Skin of body (tissue), 1 donor: ENCODE measurements at regions not wholly inside any gene's neighbourhood (a gene's known extent, or its start where the extent isn't known, plus 50 kb on each side); places are given as distances from the start of the nearest gene placed in this dataset.
"Not testable (repeated sequence)": the region's sequence is repeated elsewhere in the genome, so short reads cannot be mapped to it uniquely, and the experiment has no call there.

Experiments
- DNase-seq: peaks from one replicate; lab custom pipeline; 2025; lab: John Stamatoyannopoulos, UW

DNA sequence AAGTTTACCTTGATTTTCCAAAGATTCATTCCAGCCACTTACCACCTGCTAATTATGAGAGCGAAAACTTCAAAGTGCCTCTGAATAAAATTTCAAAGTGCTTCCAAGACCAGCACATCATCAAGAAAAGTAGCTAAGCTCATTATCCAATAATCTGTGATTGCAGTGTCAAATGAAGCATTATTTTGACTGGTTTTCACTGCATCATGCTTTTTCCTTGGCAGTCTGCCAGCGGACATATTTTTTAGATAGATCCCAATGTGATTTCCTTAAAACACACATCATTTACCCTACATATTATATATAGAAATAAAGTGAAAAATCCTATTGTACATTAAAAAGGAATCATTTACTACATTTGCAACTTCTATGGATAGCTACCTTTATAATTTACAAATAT is 508.6 kb upstream of the FAM174A start:
- DNase-seq, result no peak

DNA sequence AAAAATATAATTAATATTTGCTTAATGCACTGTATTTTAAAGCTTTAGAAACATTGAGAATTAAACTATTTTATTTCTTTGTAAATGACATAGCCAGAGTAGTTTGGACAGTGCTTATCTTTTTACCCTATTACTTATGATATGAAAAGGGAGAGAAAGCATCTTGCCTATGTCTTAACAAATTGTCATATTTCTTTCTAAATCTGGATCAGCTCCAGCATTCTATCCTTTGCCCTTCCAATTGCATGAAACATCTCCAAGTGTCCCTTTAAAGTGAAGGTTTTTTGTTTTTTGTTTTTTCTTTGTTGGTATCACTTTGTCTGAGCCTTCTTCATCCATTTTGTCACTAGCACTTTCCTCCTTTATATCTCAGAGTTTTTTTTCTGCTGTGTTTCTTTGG is 511.6 kb upstream of the FAM174A start:
- DNase-seq, result no peak

DNA sequence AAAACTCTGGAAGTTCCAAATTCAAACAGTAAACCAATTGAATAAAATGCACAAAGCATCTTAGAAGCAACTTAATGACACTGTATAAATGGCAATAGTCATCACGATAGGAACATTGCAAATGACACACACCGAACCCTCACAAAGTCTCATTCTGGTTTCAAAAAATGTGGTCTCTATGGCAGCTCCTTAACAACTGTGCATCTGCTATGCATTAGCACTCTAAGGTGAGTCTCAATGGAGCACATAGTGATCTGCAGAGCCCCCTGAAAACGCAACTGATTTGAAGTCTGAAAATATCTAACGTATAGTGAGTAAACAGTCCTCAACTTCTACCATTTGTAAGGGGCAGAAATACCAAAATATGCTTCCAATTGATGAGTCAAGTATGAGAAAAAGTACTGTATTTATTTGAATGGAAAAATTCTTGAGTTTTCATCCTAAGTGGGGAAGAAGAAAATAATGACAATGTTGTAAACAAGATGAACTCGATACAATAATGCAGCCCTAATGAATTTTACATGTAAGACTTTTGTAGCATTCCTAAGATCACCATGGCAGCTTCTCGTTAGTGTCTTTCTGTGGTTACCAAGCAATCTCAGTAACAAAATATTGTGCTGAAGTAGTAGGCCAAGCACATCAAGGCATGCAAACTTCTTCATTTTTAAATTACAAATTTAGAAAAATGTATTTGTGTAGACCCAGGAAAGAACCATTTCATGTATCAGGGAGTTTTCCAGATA is 517.5 kb upstream of the FAM174A start:
- DNase-seq, result no peak

DNA sequence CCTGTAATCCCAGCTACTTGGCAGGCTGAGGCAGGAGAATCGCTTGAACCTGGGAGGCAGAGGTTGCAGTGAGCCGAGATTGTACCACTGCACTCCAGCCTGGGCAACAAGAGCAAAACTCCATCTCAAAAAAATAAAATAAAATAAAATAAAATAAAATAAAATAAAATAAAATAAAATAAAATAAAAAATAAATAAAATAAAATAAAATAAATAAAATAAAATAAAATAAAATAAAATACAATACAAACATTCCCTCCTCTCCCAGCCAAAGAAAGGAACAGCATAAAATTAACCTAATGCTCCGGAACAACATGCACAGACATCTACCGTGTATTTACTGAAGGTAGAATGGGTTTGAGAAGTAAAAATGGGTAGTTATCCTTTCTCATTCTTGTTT is 521.9 kb upstream of the FAM174A start:
- not testable (repeated sequence) for DNase-seq

DNA sequence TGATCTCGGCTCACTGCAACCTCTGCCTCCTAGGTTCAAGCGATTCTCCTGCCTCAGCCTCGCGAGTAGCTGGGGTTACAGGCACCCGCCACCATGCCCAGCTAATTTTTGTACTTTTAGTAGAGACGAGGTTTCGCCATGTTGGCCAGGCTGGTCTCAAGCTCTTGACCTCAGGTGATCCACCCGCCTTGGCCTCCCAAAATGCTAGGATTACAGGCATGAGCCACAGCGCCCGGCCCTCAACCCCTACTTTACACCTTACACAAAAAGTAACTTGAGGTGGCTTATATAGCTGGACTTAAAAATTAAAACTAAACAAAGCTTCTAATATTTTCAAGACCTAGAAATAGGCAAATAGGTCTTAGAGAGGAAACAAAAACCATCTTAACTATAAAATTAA is 524.0 kb upstream of the FAM174A start:
- not testable (repeated sequence) for DNase-seq

DNA sequence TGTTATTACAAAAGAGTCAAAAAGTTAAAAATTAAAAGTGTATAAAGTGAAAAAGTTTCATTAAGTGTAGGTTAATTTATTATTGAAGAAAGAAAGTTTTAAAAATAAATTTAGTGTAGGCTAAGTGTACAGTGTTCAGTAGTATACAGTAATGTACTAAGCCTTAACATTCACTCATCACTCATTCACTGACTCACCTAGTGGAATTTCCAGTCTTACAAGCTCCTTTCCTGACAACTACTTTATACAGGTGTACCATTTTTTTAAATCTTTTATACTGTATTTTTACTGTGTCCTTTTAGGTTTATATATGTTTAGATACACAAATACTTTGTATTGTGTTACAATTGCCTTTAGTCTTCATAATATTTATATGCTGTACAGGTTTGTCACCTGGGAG is 530.2 kb upstream of the FAM174A start:
- no peak for DNase-seq

DNA sequence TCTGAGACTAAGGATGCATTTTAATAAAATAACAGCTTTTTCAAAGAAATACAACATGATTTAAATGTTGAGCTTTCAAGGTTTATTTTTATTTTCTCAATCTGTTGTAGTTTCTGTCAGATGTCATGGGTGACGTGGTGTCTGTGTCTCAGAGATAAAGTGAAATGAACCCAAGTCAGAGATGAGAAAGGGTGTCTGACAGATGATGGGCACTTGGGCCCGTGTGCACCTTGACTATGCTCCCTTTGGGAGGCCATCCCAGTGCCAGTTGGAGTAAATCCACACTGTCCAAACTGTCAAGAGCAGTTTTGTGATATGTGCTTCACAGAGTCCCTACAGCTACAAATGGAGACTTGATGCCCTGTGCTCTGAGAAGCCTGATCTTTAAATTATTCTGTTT is 536.9 kb upstream of the FAM174A start:
- DNase-seq, result no peak

DNA sequence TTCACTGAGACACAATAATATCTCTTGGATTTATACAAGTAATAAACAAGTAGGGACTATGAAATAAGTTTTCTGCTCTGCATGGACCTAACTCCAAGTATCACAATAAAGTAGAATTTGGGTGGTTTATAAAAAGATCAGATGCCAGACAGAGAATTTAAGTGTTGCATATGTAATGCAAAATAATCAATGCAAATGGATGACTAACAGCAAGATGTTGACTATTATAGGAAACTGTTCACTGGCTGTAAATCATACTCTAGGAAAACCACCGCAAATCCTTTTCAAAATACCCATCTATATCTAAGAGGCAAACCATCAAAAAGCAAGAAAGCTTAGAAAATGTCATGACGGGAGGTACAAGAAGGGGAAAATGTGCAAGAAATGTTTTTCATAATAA is 539.8 kb upstream of the FAM174A start:
- DNase-seq, result no peak

DNA sequence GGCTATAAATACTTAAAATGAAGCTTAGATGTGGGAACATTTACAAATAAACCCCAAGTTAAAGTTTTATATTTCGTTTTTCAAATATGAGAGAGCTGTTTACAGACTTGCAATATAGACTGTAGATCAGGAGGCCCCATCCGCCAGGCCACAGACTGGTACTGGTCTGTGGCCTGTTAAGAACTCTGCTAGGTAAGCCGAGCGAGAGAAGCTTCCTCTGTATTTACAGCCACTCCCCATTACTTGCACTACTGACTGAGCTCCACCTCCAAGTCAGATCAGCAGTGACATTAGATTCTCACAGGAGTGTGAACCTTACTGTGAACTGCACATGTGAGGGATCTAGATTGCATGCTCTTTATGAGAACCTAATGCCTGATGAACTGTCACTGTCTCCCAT is 561.4 kb upstream of the FAM174A start:
- no peak for DNase-seq

DNA sequence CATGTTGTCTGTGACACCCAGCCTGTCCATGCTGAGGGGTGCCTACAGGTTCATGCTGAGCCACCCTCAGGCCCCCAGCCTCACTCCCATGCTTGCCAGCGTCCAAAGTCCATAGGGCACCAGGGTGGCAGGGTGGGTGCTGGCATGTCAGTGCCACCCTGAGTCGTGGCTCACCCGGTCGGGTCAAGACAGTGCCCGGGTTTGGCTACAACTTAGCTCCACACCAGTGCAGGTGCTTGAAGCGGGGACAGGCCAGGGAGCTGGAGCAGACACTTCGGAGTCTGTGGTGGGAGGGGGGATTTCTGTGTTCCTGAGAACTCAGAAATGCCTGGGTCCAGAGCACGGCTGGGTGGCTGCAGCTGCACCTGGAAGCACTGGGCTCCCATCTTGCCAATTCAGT is 579.2 kb upstream of the FAM174A start:
- no peak for DNase-seq

DNA sequence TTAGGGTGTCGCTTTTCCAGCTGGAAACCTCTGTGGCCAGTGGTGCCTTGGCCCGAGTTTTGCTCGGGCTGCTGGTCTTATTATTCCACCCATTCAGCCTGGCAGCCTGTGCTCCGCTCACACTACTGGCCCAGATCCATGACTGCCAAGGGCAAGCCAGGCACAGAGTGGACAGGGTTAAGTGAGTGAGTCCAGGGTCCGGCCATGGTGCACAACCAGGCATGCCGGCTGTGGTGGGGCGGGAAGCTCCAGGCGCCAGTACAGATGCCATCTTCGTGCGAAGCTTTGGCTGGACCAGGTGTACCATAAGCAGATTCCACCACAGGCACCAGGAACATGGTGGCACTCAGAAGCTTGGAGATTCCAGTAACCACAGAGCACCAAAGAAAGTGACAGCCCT is 580.2 kb upstream of the FAM174A start:
- no peak for DNase-seq

DNA sequence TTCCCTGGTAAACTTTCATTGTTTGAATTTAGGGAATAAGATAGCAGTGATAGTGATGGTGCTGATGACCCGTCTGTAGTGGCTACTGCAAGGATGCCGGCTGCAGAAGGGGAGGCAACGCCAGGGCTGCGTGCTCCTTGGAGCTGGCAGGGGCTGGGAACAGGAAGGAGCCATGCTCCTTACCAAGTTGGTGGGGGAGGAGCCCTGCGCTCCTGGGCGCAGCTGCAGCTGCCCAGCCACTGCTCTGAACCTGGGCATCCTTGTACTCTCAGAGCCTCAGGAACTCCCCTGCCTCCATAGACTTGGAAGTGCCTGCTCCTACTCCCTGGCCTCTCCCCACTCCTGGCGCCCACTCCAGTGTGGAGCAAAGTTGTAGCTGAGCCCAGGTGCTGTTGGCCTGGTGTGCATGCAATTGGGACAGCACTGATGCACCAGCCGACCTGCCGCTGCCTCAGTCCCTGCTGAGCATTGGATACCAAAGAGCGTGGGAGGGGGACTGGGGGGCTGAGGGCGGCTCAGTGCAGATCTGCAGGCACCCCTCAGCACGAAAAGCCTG is 585.1 kb upstream of the FAM174A start:
- DNase-seq, result no peak

DNA sequence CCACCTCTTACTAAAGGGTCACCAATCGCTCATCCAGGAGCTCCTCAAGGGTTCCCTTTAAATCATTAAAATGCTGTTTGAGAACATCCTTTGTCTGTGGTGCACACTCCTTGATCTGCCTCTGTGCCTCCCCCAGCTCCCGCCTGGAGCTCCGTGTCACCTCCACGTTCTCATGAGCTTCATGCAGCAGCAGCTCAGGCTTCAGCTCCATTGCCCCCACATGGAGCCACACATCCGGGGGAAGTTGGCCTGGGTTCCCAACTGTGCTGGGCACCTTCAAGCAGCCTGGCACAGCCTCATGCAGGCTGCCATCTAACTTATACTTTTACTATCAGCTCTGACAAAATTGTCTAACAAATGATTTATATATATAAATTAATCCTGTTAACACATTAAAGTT is 585.8 kb upstream of the FAM174A start:
- DNase-seq, result no peak

DNA sequence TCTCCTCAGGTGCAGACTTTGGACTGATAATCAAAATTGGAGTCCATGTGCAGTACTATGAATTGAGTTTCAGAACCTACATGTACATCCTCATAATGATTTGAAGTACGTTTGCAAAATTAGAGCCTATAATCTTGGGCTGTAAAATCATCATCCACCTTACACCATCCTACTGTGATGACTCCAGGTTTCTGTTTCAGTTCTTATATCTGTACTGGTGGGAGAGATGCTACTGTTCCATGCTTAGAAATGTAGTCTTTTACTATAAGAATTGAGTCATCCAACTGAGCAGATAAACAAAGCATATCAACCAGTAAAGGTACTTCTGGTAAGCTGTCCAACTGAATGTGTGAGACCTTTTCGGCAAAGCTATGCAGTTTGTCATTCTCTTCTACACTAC is 586.3 kb upstream of the FAM174A start:
- no peak for DNase-seq

DNA sequence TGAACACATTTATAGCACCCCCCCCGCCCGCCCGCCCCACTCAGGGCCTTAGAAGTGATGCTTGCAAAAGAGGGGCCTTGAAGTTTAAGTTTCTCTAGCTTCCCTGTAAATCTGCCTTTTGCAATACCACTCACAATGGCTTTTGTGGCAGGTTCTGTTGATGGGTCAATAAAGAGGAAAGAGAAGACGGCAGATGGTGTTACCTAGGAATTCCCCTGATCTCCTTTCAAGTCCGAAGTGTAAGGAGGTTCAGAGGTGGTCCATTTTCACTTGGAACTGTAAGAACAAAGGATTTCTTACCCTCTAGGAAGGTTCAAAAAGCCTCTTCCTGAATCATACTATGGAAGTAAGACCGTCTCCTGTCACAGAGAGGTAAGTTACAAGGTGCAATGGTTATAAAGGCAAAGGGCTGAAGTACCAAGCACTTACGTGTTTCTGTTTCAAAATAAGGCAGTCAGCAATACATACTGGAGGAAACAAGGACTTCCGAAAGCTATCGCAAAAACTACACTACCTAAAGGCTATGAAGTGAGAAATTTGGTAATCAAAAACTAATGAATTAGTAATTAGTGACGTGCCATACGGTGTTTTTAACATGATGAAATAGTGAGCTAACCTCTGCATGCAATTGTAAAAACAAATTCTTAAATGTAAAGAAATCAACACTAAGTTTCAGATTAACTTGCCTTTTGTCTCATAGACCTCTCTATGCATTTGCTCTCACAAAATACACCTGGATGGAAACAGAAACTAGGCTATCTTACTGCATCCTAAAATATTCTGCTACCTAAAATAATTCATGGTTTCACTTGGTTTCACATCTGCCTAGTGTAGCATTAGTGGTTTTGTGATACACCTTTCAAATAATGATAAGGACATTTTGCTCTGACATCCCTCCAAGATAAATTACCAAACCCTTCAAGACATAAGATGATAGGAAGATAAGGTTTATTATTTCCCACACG is 589.4 kb upstream of the FAM174A start:
- no peak for DNase-seq

DNA sequence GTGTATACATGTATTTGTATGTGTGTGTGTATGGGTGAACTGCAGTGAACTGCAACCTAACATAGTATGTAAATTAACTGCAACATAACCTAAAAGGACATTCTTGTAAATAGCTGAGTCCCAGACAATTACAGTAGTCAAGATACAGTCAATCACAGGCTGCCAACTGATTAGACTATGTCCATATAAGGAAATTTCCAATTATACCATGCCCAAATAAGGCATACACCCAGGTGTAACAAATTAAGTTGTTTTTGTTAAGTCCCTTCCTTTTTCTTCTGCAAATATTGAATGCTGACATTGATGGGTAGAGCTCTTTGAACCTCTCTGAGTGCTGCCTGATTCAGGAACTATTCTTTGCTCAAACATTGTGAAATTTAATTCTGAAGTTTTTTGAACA is 594.6 kb upstream of the FAM174A start:
- no peak for DNase-seq

DNA sequence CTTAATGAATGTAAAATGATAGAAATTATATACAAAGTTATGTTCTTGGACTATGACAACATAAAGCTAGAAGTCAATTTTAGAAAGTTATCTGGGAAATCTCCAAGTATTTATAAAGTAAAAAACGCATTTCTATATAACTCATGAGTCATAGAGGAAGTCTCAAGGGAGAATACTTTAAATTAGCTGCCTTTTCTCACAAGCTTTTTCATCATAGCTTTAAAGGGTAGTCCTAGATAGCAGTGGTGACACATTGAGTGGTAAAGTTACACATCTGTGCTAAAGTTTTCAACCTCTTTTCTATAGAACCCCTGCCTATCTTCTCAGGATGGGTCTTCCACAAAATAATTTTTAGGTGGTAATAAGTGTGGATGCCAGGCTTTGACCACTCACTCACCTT is 598.3 kb upstream of the FAM174A start:
- DNase-seq, result no peak

DNA sequence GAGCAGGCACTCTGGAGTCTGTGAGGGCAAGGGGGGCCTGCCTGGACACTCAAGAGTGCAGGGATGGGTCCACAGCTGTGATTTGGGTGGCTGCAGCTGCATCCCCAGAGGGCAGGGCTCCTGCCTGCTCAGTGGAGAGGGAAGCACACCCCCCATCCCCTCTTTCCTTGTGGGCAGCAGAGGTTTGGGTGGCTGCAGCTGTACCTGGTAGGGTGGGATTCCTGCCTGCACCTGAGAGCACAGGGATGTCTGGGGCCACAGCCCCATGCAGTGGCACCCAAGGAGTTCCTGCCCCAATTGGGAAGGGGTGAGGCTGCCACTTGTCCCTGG is 605.4 kb upstream of the FAM174A start:
- no peak for DNase-seq

DNA sequence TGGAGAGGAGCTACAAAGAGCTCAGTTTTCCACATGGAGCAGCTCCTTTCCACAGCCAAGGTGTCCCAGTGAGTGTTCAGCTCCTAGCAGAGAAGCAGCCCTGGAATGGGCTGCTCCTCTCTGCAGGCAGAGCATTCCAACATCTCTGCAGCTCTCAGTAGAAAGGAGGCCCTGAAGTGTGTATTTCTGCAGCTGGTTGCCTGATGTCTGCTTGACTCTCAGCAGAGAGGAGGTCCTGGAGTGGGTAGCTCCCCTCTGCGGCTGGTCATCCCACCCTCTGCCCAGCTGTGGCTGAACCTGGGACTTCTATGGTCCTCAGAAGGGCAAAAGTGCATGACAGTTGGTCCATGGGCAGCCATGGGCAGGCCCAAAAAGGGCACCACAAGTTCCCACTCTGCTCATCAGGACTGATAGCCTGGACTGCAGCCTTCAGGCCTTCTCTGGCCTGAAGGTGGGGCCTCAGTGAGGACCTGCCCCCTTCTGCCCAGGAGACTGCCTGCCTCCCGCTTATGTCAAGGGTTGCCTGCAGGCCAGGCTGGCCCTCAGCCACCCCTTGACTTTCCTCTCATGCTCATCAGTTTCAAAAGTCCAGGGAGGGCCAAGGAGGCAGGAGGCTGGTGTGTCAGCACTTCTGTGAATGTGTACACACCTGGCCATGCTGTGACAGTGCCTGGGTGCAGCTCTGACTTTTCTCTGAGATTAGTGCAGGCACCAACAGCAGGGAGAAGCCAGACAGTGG is 605.9 kb upstream of the FAM174A start:
- DNase-seq, result no peak

DNA sequence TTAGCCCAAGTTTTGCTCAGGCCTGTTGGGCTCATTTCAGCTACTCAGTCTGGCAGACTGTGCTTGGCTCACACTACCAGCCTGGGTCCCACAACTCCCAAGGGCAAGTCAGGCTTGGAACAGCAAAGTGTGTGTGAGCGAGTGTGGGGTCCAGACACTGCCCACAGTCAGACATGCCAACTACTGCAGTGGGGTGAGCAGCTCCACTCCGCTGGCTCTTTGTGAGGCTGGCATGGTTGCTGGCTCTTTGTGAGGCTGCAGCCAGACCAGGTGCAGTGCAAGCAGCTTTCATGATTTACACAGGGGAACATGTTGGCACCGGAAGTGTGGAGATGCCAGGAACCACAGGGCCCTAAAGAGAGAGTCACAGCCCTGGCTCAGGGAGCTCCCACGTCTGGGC is 606.7 kb upstream of the FAM174A start:
- DNase-seq, result no peak

DNA sequence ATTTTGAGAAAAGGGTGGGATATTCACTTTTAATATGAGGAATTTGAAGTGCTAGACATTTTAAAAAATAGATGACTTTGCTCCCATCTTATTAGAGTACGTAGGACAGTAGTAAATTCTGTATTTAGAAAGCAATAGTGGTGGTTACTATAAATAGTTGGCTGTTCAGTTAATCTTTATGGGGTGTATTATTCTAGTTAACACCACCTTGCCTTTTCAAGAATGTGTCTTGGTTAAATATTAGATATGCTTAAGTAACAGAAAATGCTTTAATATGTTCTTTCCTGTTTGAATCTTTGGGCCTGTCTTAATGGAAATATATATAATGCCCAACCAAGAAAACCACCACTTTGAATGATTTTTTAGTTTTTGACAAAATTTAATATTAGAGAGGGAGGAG is 608.7 kb upstream of the FAM174A start:
- DNase-seq, result no peak

DNA sequence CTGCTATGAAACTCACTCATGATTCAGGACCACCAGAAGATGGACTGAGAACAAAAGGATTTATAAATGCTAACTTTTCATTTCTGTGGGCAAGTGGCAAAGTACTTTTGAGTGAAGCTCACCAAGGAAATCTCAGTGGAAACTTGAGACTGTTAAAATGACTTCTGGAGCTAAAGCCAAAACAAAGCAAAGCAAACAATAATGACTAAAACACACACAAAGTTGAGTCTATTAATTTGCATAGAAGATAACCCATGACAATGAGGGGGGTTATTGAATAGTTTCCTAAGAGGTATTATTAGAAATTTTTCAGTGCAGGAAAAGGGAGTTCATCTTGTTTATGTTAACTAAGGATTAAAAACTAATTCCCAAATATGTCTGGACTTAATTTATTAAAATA is 612.8 kb upstream of the FAM174A start:
- no peak for DNase-seq
